NCI-H2227 (cell line): ENCODE measurements at regions not wholly inside any gene's neighbourhood (a gene's known extent, or its start where the extent isn't known, plus 50 kb on each side); places are given as distances from the start of the nearest gene placed in this dataset.

Source experiments
- DNase-seq: peaks from one replicate; lab custom pipeline; 2025; ENCODE audit not compliant: unreplicated experiment; lab: John Stamatoyannopoulos, UW

DNA sequence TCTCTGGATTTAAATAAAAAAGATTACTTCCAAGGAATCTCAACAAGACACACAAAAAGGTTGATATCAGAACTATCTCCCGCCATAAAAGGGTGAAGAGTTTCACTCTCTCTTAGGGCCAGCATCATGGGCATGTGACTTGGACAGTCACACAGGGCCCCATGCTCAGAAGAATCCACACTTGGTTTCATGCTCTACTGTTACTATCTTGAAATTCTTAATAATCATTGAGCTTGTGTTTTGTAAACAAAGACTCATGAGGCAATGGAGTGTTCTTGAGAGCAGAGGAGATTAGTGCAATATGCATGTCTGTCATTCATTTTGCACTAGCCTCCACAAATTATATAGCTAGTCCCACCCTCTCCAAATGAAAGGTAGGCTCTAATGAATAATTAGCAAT, 58.4 kb downstream of the HMHB1 start:
- no peak for DNase-seq

DNA sequence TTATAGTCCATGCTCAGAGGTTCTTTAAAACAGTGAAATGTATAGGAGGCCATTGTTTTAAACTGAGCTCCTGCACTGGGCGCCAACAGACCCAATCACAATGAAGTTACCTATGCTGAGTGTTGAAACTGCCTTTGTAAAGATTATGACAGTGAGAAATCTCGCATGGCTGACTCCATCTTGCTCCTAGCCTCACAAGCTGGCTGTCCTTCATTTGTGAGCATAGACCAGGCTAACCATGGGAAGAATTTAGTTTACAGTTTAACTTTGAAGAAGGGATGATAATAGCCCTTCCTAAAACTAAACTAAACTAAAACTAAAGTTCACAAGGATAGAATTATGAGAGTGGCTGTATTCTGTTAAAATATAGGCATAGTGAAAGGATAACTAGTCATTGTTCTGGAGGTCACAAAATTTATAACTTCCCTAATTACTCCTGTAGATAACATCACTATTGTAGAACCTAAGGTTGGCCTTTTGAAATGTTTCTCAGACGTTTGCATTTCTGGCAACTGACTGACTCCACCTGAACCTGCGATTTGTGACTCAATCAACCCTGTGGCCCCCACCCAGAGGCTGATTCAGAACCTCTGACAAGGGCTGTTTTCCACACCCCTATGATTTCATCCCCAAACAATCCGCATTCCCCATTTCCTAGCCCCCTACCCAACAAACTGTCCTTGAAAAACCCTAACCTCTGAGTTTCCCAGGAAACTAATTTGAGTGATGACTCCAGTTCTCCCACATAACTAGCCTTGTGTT, 59.1 kb downstream of the HMHB1 start:
- no peak for DNase-seq

DNA sequence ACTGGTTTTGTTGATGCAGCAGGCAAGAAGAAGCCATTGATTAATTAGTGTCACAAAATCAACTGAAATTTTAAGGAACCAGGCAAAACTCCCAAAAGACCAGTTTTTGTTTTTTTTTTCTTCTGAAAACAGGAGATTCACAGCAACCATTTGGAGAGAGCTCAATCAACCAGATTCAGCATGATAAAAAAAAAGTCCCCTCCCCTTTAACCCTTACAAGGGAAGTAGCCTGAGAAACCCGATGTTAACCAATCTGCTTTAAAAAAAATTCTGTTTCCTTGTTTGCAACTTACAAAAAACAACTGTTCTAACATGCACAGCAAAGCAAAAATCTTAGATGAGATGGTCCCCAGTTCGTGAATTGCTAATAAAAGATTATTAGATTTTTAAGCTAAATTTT, 59.7 kb downstream of the HMHB1 start:
- no peak for DNase-seq

DNA sequence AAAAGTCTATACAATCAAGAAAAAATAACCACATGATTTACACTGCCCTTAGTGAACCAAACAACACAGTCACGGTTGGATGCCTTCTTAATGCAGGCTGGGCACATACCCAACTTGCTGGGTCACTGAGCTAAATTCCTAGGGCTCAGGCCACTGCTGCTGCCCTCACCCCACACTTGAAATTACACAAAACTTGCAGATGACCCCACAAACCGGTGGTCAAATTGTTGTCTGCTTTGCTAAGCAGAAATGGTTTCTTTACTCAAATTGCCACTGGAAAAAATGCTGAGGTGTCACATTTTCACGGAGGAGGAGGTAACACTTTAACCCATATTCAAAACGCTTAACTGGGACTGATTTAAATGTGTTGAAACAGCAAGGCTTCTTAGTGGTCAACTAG, 62.4 kb downstream of the HMHB1 start:
- DNase-seq, result no peak

DNA sequence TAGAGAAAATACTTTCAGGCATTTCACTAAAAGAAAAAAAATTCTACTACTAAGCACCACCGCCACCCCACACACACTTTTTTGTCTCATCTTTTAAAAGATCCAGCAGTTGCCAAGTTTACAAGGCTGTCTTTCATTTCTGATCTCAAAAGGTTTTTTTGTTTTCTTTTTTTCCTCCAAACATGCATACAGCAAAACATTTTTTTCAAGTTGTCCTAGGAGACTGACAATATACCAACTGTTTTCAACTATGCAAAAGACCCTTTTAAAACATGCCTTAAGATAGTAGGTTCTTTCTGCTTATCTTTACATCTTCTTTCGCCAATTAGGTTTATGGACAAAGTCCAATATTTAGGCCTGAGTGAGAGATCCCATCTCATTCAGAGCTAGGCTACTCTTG, 65.2 kb downstream of the HMHB1 start:
- no peak for DNase-seq

DNA sequence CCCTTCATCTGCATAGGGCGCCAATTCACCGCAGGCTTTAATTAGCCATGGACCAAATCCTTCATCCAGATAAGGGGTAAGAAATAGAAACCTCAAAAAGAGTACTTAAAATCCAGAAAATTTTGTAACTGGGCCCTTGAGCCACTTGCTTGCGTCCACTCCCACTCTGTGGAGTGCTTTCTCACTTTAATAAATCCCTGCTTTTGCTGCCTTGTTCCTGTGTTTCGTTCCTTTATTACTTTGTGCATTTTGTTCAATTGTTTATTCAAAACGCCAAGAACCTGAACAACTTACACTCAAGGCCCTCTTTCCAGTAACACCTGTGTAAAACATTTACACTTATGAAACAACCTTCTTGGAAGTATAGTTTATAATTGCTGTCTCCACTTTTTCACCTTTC, 66.5 kb downstream of the HMHB1 start:
- DNase-seq, result no peak

DNA sequence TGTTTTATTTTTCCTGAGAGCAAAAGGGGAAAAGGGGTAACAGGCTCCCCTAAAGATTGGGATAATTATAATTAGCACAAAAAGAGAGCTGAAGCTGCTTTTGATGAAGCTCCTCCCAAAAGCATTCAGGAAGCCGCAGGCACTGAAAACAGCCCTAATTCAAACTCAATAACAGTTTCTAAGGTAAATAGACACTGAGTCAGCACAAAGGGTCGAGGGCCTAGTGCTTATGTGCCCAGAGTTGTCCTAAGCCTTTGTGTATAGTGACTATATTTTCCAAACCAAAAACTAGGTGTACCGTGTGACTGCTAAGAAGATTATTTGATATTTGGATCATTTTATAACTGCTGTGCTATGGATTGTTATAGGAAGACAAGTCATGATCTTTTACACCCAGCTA, 67.7 kb downstream of the HMHB1 start:
- DNase-seq, result no peak

DNA sequence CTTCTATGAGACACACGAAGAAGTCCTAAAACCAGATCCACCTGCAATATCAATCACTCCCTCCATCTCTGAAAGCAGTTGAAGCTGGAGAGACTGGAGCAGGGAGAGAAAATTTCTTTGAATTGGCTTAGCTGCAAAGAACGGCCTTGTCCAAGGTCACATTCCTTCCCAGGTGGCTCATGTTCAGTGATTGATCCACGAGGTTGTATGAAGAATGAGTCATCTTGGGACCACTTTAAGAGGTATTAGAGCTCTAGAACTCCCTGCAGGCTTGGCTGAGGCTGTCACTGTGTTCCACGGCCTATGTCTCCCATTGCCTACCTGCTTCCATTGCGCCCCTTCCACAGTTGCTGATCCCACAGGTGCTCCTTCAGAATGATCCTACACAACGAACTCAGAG, 68.2 kb downstream of the HMHB1 start:
- no peak for DNase-seq

DNA sequence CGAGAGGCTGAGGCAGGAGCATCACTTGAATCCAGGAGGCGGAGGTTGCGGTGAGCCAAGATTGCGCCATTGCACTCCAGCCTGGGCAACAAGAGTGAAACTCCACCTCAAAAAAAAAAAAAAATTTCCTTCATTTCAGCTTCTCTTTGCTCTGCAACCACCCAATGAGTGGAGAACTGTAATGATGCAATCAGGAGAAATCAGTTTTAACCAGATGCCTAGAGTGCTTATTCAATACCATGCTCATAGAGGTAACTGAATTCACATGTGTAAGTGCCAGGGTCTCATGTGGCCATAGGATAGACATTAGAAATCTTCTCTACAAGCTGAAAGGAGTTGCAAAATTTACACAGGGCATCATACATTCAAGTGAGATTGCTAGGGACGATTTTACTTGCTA, 70.6 kb downstream of the HMHB1 start:
- no peak for DNase-seq

DNA sequence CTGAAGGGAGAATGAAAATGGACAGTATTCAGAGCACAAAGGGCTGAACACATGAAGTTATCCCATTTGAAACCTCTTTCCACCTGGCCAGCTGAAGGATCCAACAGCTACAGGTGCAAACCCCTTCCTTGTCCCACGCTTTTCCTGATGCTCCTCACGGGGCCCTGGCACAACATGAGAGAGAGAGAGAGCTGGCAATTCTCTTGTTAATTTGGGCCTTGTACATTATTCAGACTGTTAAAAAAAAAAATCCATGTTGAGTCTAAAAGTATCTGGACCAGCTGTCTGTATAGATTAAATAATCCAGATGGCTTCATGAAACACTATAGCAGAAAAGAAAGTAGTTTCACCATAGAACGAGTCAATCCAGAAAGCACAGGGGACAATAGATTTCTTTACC, 74.1 kb downstream of the HMHB1 start:
- no peak for DNase-seq

- DNase-seq, result peak; percentile 49
Observed at GRCh38 chr5:143886651-143887638, 75.0 kb downstream of the HMHB1 start.

DNA sequence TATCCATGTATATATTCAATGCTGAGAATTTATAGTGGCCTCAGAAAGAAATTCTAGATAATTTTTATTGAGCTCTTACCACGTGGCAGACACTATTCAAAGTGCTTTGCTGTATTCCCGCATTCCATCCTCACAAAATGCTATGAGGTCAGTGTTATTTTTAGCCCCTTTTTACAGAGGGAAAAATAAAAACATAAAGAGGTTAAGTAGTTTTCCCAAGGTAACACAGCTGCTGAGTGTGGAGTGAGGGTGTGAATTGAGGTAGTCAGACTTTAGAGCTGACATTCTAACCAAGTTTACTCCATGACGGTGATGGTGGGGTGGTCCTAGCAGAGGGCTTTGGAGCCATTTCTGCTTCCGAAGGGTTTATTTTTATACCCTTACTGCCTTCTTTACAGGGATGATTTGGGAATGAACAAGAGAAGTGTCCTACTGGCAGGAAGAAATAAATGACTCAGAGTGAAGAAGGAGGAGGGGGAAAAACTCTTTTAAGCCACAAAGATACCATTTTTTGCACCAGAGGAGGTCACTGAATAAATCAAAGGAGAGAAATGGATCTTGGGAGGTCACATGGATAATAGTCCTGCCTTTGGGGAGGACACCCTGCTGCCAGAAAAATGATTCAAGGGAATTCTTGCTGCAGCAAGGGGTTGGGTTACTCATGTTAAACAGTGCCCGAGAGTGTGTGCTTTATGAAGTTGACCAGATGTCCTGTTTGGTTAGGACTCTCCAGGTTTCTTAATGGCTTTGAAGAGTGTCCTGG, 76.1 kb downstream of the HMHB1 start:
- DNase-seq, result peak; percentile 5

- no peak for DNase-seq
Observed at GRCh38 chr5:143888912-143889311, 77.0 kb downstream of the HMHB1 start.

DNA sequence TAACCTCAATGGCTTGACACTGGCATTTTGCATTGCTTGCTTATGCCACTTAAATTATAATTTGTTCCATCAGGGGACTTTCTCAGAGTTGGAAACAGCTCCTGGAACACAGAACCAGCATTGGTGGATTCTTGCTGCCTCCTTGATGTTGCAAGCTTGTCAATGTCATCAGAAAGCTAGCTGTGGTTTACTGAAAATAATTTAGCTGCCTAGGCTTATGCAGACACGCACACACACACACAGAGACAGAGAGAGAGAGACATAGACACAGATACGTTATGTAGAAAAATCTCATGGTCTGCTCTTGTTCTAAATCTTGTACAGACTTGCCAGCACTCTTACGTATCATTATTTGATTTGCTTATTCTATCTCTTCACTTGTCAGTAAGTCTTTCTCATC, 78.0 kb downstream of the HMHB1 start:
- DNase-seq, result no peak

GRCh38 chr5:143890487-143890886, 78.5 kb downstream of the HMHB1 start:
- DNase-seq, result no peak

GRCh38 chr5:143892271-143892670, 80.3 kb downstream of the HMHB1 start:
- no peak for DNase-seq

GRCh38 chr5:143892908-143893307, 80.9 kb downstream of the HMHB1 start:
- no peak for DNase-seq

DNA sequence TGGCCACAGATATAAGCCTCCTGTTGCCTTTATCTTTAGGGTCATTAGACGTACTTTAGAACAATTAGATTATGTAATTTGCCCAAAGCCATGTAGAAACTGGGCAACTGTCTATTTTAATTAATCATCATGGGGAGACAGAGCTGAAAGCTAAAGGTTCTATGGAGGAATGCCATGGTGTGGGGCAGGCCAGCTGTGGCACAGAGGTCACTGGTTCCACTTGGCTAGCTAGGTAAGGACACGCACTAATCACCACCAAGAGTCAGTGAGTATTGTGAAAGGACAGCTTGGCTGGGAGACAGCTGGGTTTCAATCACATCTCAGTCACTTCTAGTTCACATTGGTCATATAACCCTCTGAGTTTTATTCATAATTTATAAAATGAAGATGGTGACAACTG, 81.7 kb downstream of the HMHB1 start:
- DNase-seq, result no peak

- DNase-seq, result no peak
Observed at GRCh38 chr5:143896516-143896915, 84.6 kb downstream of the HMHB1 start.

DNA sequence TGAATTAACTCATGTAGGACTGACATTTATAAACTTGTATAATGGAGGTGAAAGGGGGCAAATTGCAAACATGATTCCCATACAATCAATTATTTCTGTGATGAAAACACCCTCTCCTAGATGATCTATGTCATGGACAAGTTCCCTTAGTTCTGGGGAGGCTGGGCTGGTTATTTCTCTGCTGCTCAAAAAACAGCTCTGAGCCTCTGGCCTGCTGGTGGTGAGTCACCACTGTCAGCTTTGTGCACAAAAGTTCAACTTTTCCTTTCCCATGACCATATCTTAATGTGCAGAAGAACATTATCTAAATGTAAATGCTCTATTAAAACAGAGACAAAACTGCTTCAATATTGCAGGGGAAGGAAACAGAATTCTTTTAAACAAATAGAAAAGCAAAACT, 85.0 kb downstream of the HMHB1 start:
- DNase-seq, result no peak

GRCh38 chr5:143898381-143898780, 86.4 kb downstream of the HMHB1 start:
- no peak for DNase-seq
